Neural cell (in vitro differentiated cells): ENCODE measurements at regions not wholly inside any gene's neighbourhood (a gene's known extent, or its start where the extent isn't known, plus 50 kb on each side); places are given as distances from the start of the nearest gene placed in this dataset.
"Not testable (repeated sequence)": the region's sequence is repeated elsewhere in the genome, so short reads cannot be mapped to it uniquely, and the experiment has no call there.

Experiments used
- H2AFZ ChIP-seq: fragments of 200-600, 300-800 bp; sonication (generic), shearing (Covaris generic); 2 replicates; pipeline ENCODE4 v1.6.0; 2014; ENCODE audit warnings: low read depth, mild to moderate bottlenecking, antibody characterized with exemption, low read length, moderate library complexity
- H3F3A ChIP-seq: fragments of 200-600 bp; shearing (Covaris generic); 2 replicates; pipeline ENCODE4 v1.6.1; 2016; ENCODE audit warnings: mild to moderate bottlenecking, moderate library complexity, mixed read lengths, antibody characterized with exemption, low read length; ENCODE audit not compliant: insufficient read depth, poor library complexity, severe bottlenecking
- H3K27ac ChIP-seq: fragments of 200-600, 300-800 bp; sonication (generic), shearing (Covaris generic); 2 replicates; pipeline ENCODE4 v1.5.1; 2014; ENCODE audit warnings: mild to moderate bottlenecking, low read length, moderate library complexity
- H3K27me3 ChIP-seq: fragments of 300-800, 200-600 bp; sonication (generic), shearing (Covaris generic); 2 replicates; pipeline ENCODE4 v1.6.0; 2014; ENCODE audit warnings: mild to moderate bottlenecking, low read depth, low read length, moderate library complexity; ENCODE audit not compliant: insufficient read depth
- H3K36me3 ChIP-seq: fragments of 300-800, 200-600 bp; sonication (generic), shearing (Covaris generic); 2 replicates; pipeline ENCODE4 v1.5.1; 2014; ENCODE audit warnings: mild to moderate bottlenecking, antibody characterized with exemption, low read length, moderate library complexity; ENCODE audit not compliant: insufficient read depth
- H3K4me2 ChIP-seq: fragments of 300-800, 200-600 bp; sonication (generic), shearing (Covaris generic); 2 replicates; pipeline ENCODE4 v1.6.0; 2014; ENCODE audit warnings: mild to moderate bottlenecking, low read length
- H3K4me3 ChIP-seq: fragments of 300-800, 200-600 bp; sonication (generic), shearing (Covaris generic); 2 replicates; pipeline ENCODE4 v1.5.1; 2014; ENCODE audit warnings: mild to moderate bottlenecking, low read length, moderate library complexity
- H3K79me2 ChIP-seq: fragments of 200-600 bp; shearing (Covaris generic); replicated peaks from 2 replicates; pipeline ENCODE4 v1.6.0; 2014; ENCODE audit warnings: mild to moderate bottlenecking, low read length, moderate library complexity; ENCODE audit not compliant: insufficient read depth
- H3K9ac ChIP-seq: fragments of 300-800, 200-600 bp; sonication (generic), shearing (Covaris generic); 2 replicates; pipeline ENCODE4 v1.6.1; 2016; ENCODE audit warnings: mild to moderate bottlenecking, low read length, mixed read lengths
- H3K9me2 ChIP-seq: fragments of 200-600 bp; shearing (Covaris generic); 2 replicates; pipeline ENCODE4 v1.6.1; 2016; ENCODE audit warnings: mild to moderate bottlenecking, low read length, mixed read lengths; ENCODE audit not compliant: insufficient read depth
- H3K9me3 ChIP-seq: fragments of 200-600, 300-800 bp; sonication (generic), shearing (Covaris generic); 2 replicates; pipeline ENCODE4 v1.6.1; 2016; ENCODE audit warnings: mild to moderate bottlenecking, mixed run types, low read length, moderate library complexity, mixed read lengths
- H4K20me1 ChIP-seq: fragments of 200-600 bp; shearing (Covaris generic); 2 replicates; pipeline ENCODE4 v1.6.1; 2016; ENCODE audit warnings: mild to moderate bottlenecking, mixed run types; ENCODE audit not compliant: insufficient read depth
- EP300 ChIP-seq: fragments of 450-650 bp; conservative IDR thresholded peaks from 2 replicates; pipeline ENCODE4 v1.6.1; 2014; ENCODE audit warnings: antibody characterized with exemption, mild to moderate bottlenecking, moderate library complexity; ENCODE audit not compliant: poor library complexity, severe bottlenecking
- EZH2 ChIP-seq: fragments of 200-600, 300-800 bp; shearing (Covaris generic), sonication (generic); IDR thresholded peaks from 2 replicates; pipeline ENCODE4 v1.6.1; 2014; ENCODE audit warnings: antibody characterized with exemption, low read length, borderline replicate concordance, mild to moderate bottlenecking; ENCODE audit not compliant: insufficient read depth, poor library complexity, severe bottlenecking
- MXI1 ChIP-seq: fragments of 450-650 bp; conservative IDR thresholded peaks from 2 replicates; pipeline ENCODE4 v1.6.1; 2014; ENCODE audit warnings: antibody characterized with exemption, mild to moderate bottlenecking; ENCODE audit not compliant: poor library complexity, severe bottlenecking
- POLR2AphosphoS5 ChIP-seq: IDR thresholded peaks from 2 replicates; pipeline ENCODE4 v1.6.1; 2012
- RAD21 ChIP-seq: fragments of 450-650 bp; conservative IDR thresholded peaks from 2 replicates; pipeline ENCODE4 v1.6.1; 2014; ENCODE audit warnings: antibody characterized with exemption, mild to moderate bottlenecking, moderate library complexity
- SMC3 ChIP-seq: fragments of 450-650 bp; conservative IDR thresholded peaks from 2 replicates; pipeline ENCODE4 v1.6.1; 2014; ENCODE audit warnings: antibody characterized with exemption, mild to moderate bottlenecking, moderate library complexity; ENCODE audit not compliant: poor library complexity
- TAF1 ChIP-seq: IDR thresholded peaks from 2 replicates; pipeline ENCODE4 v1.6.1; 2012; ENCODE audit warnings: low read depth
- TF ChIP-seq, protein P1 (sequence below): fragments of 450-650 bp; IDR thresholded peaks from 2 replicates; pipeline ENCODE4 v1.5.1; 2014; ENCODE audit warnings: antibody characterized with exemption, mild to moderate bottlenecking, moderate library complexity; ENCODE audit not compliant: poor library complexity, severe bottlenecking
- TF ChIP-seq, protein P2 (sequence below): IDR thresholded peaks from 2 replicates; pipeline ENCODE4 v1.6.1; 2012; ENCODE audit warnings: borderline replicate concordance

DNA sequence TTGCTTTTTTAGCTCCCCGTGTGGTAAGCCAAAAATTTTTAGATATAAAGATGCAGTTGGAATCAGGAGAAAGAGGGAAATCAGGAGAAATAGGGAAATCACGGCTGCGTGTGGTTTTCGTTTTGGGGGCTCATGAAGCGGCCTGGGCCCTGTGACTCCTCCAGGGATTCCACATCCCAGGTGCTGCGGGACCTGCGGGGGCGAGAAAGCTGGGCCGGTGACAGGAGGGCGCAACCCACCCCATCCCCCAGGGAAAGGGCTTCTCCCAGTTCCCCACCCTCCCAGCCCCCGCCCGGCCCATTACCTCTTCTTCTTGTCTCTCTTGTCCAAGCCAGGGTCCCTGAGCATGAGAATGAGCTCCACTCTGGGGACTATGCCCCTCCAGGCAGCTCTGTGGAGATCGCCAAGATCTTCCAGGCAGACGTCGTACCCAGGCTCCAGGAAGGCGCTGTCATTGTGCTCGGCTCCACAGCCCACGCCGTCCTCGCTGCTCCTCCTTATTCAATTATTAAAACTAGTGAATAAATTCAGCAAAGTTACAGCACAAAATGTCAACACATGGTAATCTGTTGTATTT lies 111.0 kb downstream of the MRPL57 start:
- H2AFZ ChIP-seq, result no peak overlapping the region
- no peak overlapping the region for H3K4me3 ChIP-seq
- H4K20me1 ChIP-seq, result no peaks in the 10 kb centered on the region
- H3F3A ChIP-seq, result no peaks in the 10 kb centered on the region
- H3K9ac ChIP-seq, result no peak overlapping the region
- H3K9me2 ChIP-seq, result no peaks in the 10 kb centered on the region
- no peak overlapping the region for H3K4me2 ChIP-seq
- H3K27me3 ChIP-seq, result no peaks in the 10 kb centered on the region
- no peaks in the 10 kb centered on the region for H3K9me3 ChIP-seq
- TF ChIP-seq MXI1 (no peak), POLR2AphosphoS5 (no peak), RAD21 (no peak), EP300 (no peak)
- TF ChIP-seq, protein P1, sequence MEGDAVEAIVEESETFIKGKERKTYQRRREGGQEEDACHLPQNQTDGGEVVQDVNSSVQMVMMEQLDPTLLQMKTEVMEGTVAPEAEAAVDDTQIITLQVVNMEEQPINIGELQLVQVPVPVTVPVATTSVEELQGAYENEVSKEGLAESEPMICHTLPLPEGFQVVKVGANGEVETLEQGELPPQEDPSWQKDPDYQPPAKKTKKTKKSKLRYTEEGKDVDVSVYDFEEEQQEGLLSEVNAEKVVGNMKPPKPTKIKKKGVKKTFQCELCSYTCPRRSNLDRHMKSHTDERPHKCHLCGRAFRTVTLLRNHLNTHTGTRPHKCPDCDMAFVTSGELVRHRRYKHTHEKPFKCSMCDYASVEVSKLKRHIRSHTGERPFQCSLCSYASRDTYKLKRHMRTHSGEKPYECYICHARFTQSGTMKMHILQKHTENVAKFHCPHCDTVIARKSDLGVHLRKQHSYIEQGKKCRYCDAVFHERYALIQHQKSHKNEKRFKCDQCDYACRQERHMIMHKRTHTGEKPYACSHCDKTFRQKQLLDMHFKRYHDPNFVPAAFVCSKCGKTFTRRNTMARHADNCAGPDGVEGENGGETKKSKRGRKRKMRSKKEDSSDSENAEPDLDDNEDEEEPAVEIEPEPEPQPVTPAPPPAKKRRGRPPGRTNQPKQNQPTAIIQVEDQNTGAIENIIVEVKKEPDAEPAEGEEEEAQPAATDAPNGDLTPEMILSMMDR, result no peak
- H3K27ac ChIP-seq, result no peak overlapping the region
- H3K79me2 ChIP-seq, result no peaks in the 10 kb centered on the region
- no peaks in the 10 kb centered on the region for H3K36me3 ChIP-seq

DNA sequence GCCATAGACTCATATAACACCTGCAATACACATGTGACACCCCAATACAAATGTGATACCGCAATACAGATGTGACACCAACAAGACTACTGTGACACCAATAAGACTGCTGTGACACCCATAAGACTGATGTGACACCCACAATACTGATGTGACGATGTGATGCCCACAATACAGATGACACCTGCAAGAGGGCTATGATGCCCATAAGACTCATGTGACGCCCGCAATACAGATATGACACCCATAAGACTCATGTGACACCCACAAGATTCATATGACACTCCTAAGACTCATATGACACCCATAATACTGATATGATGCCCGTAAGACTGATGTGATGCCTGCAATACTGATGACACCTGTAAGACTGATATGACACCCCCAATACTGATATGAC lies 113.0 kb downstream of the MRPL57 start:
- H3F3A ChIP-seq, result no peaks in the 10 kb centered on the region
- H3K27me3 ChIP-seq, result no peaks in the 10 kb centered on the region
- H2AFZ ChIP-seq, result no peak overlapping the region
- no peaks in the 10 kb centered on the region for H3K9me3 ChIP-seq
- no peak overlapping the region for H3K27ac ChIP-seq
- no peak overlapping the region for H3K9ac ChIP-seq
- no peak overlapping the region for H3K4me3 ChIP-seq
- H3K4me2 ChIP-seq, result no peak overlapping the region
- TF ChIP-seq, protein P2, sequence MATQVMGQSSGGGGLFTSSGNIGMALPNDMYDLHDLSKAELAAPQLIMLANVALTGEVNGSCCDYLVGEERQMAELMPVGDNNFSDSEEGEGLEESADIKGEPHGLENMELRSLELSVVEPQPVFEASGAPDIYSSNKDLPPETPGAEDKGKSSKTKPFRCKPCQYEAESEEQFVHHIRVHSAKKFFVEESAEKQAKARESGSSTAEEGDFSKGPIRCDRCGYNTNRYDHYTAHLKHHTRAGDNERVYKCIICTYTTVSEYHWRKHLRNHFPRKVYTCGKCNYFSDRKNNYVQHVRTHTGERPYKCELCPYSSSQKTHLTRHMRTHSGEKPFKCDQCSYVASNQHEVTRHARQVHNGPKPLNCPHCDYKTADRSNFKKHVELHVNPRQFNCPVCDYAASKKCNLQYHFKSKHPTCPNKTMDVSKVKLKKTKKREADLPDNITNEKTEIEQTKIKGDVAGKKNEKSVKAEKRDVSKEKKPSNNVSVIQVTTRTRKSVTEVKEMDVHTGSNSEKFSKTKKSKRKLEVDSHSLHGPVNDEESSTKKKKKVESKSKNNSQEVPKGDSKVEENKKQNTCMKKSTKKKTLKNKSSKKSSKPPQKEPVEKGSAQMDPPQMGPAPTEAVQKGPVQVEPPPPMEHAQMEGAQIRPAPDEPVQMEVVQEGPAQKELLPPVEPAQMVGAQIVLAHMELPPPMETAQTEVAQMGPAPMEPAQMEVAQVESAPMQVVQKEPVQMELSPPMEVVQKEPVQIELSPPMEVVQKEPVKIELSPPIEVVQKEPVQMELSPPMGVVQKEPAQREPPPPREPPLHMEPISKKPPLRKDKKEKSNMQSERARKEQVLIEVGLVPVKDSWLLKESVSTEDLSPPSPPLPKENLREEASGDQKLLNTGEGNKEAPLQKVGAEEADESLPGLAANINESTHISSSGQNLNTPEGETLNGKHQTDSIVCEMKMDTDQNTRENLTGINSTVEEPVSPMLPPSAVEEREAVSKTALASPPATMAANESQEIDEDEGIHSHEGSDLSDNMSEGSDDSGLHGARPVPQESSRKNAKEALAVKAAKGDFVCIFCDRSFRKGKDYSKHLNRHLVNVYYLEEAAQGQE, result no peak
- TF ChIP-seq POLR2AphosphoS5, result no peak
- no peak for TF ChIP-seq EP300
- no peak for TF ChIP-seq TAF1
- TF ChIP-seq RAD21, result no peak
- TF ChIP-seq MXI1, result no peak
- no peak for TF ChIP-seq EZH2
- TF ChIP-seq, protein P1, result no peak
- TF ChIP-seq SMC3, result no peak
- no peaks in the 10 kb centered on the region for H3K9me2 ChIP-seq
- H4K20me1 ChIP-seq, result no peaks in the 10 kb centered on the region
- H3K79me2 ChIP-seq, result no peaks in the 10 kb centered on the region
- H3K36me3 ChIP-seq, result no peaks in the 10 kb centered on the region

DNA sequence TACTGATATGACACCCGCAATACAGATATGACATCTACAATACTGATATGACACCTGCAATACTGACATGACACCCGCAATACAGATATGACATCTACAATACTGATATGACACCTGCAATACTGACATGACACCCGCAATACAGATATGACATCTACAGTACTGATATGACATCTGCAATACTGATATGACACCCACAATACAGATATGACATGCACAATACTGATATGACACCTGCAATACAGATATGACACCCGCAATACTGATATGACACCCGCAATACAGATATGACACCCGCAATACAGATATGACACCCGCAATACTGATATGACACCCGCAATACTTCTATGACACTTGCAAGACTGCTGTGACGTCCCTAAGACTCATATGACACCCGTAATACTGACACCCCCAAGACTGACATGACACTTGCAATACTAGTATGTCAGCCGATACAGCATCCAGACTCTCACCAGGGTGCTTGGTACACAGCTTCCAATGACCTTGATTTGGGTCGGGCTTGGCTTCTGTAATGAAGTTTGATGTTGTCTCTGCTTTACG lies 114.1 kb downstream of the MRPL57 start:
- not testable (repeated sequence) for H3K4me2 ChIP-seq, H2AFZ ChIP-seq, H4K20me1 ChIP-seq, H3K9me3 ChIP-seq, H3K9me2 ChIP-seq, H3K79me2 ChIP-seq, H3K27me3 ChIP-seq, H3K36me3 ChIP-seq, H3K27ac ChIP-seq, H3F3A ChIP-seq, H3K9ac ChIP-seq, H3K4me3 ChIP-seq
